Motor neuron (in vitro differentiated cells): ENCODE measurements at regions not wholly inside any gene's neighbourhood (a gene's known extent, or its start where the extent isn't known, plus 50 kb on each side); places are given as distances from the start of the nearest gene placed in this dataset.
A peak's percentile ranks its signal among the peaks of the same experiment; 100 is the strongest.

Source experiments
- ATAC-seq, 8 experiments: fragments of 200-7000 bp; cut with Tn5 transposase; replicated peaks in 6 of 8; 2 replicates each; pipeline ENCODE4 v1.8.0; 2021; ENCODE audit warnings: mild to moderate bottlenecking in 8 of 8, moderate library complexity in 8 of 8
- H3K27ac ChIP-seq, 2 donors: fragments of 250-450 bp; sonication (Bioruptor Pico); 2 replicates each; pipeline ENCODE4 v1.9.0; 2021; ENCODE audit warnings: antibody characterized with exemption in 2 of 2, mild to moderate bottlenecking in 2 of 2, moderate library complexity in 1 of 2
- H3K4me1 ChIP-seq, 2 donors: fragments of 250-450 bp; sonication (Bioruptor Pico); replicated peaks in 1 of 2; 2 replicates each; pipeline ENCODE4 v1.6.1; 2021; ENCODE audit warnings: antibody characterized with exemption in 2 of 2, mild to moderate bottlenecking in 2 of 2, moderate library complexity in 1 of 2
- H3K4me3 ChIP-seq, 5 donors: fragments of 250-450 bp; sonication (Bioruptor Pico); 2 replicates each; pipeline ENCODE4 v1.9.0; 2021; ENCODE audit warnings: antibody characterized with exemption in 5 of 5, mild to moderate bottlenecking in 5 of 5, moderate library complexity in 4 of 5
- WGBS, 10 experiments: fragments of 450-650 bp; shearing (Covaris generic); methylation state at CpG; one replicate each; pipeline ENCODE4 v1.0.0; 2022; 5-methylcytosine and 5-hydroxymethylcytosine counted together
- in situ Hi-C, 9 experiments: fragments of 400-800 bp; cut with MboI; loops; one replicate each; pipeline ENCODE4 v1.15.0; 2021; ENCODE audit warnings: low sequenced_read_pairs in 9 of 9, low pct_unique_long_range_greater_than_20kb in 2 of 9; ENCODE audit not compliant: unreplicated experiment in 9 of 9

DNA sequence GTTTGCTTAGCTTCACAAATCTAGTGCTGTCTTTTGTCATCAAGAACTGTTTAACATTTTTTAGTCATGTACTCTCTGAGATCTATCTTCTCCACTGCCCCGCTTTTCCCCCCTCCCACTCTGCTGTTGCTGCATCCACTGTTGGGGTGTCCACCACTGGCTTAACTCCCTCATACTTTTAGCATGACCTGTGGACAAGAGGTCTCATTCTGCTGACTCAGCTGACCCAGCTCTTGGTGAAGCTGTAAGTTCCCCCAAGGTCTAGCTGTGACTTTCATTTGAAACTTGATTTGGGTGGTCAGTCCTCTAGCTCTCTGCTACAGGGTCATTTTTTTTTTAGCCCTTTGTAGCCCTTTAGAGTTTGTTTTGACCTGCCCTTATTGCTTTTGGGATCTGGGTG, 427.2 kb downstream of the PLCL1 start:
- 57 to 100% (median 73%) methylated on average over 1 of the region's 1 CpG; no CpG with 5 or more reads in 6 of the 10 experiments for WGBS, 10 experiments
- Histone ChIP-seq H3K4me1 (no peaks in the 10 kb centered on the region), H3K27ac (no peak overlapping the region), H3K4me3 (no peak overlapping the region)
- no peak for ATAC-seq
- in situ Hi-C loops, result no loop called here

DNA sequence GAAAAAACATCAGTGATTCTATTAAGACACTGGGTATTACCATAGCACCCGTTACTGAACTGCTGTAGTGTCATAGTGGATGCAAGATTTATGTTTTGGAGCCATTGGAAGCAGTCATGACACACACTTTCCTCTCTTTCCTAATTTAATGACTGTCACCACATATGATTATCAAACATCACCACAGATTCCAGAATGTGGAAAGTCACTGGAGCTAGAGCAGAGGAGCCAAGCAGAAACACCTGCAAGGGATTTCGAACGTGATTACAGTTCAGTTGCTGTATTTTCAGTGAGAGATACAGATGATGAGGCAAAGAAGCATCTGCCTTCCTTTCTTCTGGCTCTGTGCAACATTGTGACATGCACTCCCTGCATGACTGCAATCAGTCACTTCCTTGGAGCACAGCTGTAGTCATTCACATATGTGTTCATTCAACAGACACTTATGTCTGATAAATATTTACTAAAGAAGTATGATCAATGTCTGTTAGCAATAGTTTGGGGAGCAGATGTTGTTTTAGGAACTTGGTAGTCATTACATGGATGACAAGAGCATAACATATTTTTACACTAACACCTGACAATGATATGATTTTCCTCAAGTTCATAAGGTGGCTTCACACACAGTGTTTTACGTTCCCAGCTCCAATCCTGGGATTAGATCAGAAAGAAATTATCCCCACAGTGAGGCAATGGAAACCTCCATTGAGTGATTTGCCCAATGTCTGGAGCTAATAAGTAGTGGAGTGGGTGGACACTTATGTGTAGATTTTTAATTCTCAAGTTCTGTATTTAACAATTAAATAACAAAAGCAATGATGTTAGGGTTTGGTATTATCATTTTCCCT, 416.6 kb downstream of the PLCL1 start:
- ATAC-seq, result peak in 5 of 8 experiments; percentile 80 to 89 (median 84)
- H3K27ac ChIP-seq, result peak overlapping the region in 1 of 2 donors; percentile 19
- no peak overlapping the region for H3K4me3 ChIP-seq
- H3K4me1 ChIP-seq, result peaks cover 10 to 16% of the 10 kb centered on the region in 2 donors
- 0 to 90% (median 70%) methylated on average over 1 to 4 of the region's 4 CpGs; no CpG with 5 or more reads in 1 of the 10 experiments for WGBS, 10 experiments
- in situ Hi-C loops, result no loop called here

DNA sequence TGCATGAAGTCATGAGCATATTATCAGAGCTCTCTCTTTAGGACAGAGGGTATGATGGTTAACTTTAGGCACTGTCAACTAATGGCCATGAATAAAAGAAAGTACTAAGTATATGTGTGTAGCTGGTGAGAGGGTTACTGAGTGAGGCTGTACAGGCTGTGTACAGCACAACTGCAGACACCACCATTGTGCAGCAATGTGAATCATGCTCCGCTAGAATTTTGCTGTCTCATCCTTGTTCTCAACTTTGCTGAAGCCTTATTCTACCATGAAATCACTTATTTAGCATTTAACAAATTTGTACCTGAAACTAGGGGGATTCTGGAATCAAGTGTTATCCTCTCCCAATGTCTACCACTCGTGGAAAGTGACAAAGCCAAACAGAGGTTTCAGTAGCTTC, 414.9 kb downstream of the PLCL1 start:
- H3K4me3 ChIP-seq, result no peak overlapping the region
- 29 to 100% (median 80%) methylated on average over 1 to 2 of the region's 2 CpGs; no CpG with 5 or more reads in 1 of the 10 experiments for WGBS, 10 experiments
- peaks cover 15 to 20% of the 10 kb centered on the region in 2 donors for H3K4me1 ChIP-seq
- H3K27ac ChIP-seq, result no peak overlapping the region
- no peak for ATAC-seq
- in situ Hi-C loops, result no loop called here

DNA sequence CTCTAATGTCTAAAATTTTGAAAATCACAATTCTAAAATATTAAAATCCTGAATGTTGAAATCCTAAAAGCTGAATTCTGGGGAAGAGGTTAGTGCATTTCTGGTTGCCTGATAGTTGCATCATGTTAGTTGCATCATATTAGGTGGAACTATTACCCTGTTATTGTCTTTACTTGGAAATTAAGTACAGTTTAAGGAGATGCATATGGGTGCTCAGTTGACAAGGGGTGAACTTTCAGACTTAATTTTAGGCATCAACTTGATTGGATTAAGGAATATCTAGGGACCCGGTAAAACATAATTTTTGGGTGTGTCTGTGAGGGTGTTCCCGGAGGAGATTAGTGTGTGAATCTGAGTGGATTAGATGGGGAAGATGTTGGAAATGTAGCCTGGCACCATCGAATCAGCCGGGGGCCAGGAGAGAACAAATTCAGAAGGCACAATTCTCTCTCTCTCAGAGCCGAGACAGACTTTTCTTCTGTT, 409.8 kb downstream of the PLCL1 start:
- peak in 6 of 8 experiments; percentile 21 to 87 (median 58) for ATAC-seq
- Histone ChIP-seq H3K4me3 (no peak overlapping the region), H3K4me1 (peaks cover 17 to 19% of the 10 kb centered on the region in 2 donors), H3K27ac (peak overlapping the region; percentile 66 to 69)
- WGBS, 10 experiments, result 12 to 97% (median 56%) methylated on average over 2 to 5 of the region's 5 CpGs; no CpG with 5 or more reads in 2 of the 10 experiments
- in situ Hi-C loops, result no loop called here

DNA sequence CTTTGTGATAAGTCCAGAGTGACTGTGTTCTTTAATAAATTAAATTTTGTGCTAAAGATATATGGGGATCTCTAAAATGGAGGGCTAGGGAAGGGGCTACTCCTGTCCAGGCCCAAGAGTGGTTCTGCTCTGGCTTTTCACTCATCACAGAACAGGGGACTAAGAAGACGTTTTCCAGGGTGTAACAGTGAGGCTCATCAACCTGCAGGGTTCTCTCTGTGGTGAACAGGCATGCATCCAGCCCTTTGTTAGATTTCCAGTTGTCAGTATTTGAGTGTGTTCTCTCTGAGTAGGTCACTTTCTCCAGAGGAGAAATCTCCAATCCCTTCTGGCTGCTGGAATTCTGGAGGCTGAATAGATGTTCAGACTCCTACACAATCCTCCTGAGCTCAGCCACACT, 408.9 kb downstream of the PLCL1 start:
- in situ Hi-C loops, result no loop called here

DNA sequence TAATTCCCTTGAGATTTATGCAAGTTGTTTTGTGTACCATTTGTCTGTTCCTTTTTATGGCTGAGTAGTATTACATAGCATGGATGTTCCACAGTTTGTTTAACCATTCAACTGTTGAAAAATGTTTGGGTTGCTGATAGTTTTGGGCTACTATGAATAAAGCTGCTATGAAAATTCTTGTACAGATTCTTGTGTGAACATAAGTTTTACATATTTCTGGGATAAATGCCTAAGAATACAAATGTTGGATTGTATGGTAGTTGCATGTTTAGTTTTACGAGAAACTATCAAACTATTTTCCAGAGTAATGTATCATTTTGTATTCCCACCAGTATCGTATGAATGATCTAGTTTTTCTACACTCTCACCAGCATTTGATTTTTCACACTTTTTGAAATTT, 407.3 kb downstream of the PLCL1 start:
- no peak for ATAC-seq
- Histone ChIP-seq H3K4me1 (peaks cover 17% of the 10 kb centered on the region in 2 donors), H3K27ac (no peak overlapping the region), H3K4me3 (no peak overlapping the region)
- 84 to 100% (median 94%) methylated on average over 2 of the region's 2 CpGs for WGBS, 10 experiments
- in situ Hi-C loops, result no loop called here

More for the DNA sequence above, 408.9 kb downstream of the PLCL1 start:
- peaks cover 17% of the 10 kb centered on the region in 2 donors for H3K4me1 ChIP-seq
- ATAC-seq, result peak in 5 of 8 experiments; percentile 30 to 58 (median 34)
- H3K27ac ChIP-seq, result peak overlapping the region in 1 of 2 donors; percentile 66
- no peak overlapping the region for H3K4me3 ChIP-seq
- 43 to 80% (median 50%) methylated on average over 1 of the region's 1 CpG; no CpG with 5 or more reads in 6 of the 10 experiments for WGBS, 10 experiments

DNA sequence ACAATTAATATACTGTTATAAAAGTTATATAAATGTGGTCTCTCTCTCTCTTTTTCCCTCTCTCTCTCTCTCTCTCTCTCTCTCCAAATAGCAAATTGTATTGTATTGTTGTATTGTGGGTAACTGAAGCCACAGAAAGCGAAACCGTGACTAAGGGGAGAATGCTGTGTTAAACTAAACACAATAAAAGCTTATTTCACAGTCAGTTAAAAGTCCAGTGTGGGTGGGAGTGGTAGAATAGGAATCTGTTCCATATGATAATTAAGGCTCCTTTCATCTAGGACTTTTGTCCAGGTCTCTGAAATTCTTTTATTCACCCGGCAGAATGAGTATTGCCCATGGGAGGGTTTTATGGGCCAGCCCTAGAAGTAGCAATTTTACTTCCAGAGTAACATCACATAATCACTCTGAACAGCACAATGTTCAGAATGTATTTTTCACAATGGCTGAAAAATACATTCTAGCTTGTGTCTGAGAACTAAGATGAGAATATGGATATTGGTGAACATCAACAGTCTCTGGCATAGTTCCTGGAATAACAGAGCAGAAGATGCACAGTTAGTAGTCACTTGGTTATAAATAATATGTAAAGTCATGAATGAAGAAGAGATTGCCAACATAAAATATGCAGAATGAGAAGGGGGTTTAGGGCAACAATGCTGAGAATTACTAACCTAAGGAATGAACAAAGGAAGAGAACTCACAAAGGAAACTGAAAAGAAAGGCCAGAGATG, 399.1 kb downstream of the PLCL1 start:
- in situ Hi-C loops, result no loop called here
- Histone ChIP-seq H3K4me1 (peaks cover 2 to 3% of the 10 kb centered on the region in 2 donors), H3K4me3 (no peak overlapping the region), H3K27ac (no peak overlapping the region)
- peak in 7 of 8 experiments; percentile 69 to 95 (median 85) for ATAC-seq
- 0 to 48% (median 26%) methylated on average over 1 to 3 of the region's 3 CpGs; no CpG with 5 or more reads in 2 of the 10 experiments for WGBS, 10 experiments
